A673 (cell line): ENCODE measurements at regions not wholly inside any gene's neighbourhood (a gene's known extent, or its start where the extent isn't known, plus 50 kb on each side); places are given as distances from the start of the nearest gene placed in this dataset.

Experiments used
- CTCF ChIP-seq: fragments of 300-800, 200-600 bp; sonication (generic); conservative IDR thresholded peaks from 2 replicates; pipeline ENCODE4 v1.5.1; 2017; ENCODE audit warnings: low read depth, mild to moderate bottlenecking, antibody characterized with exemption, low read length, moderate library complexity, mixed read lengths
- EZH2 ChIP-seq: fragments of 200-600 bp; sonication (generic); IDR thresholded peaks from 2 replicates; pipeline ENCODE4 v1.6.1; 2017; ENCODE audit warnings: borderline replicate concordance, low read depth, mild to moderate bottlenecking, mixed read lengths, antibody characterized with exemption, low read length; ENCODE audit not compliant: poor library complexity, severe bottlenecking

- TF ChIP-seq CTCF (no peak), EZH2 (no peak)
Measured at GRCh38 chr10:128539510-128540127, 413.4 kb upstream of the MKI67 start.
